Tongue (tissue), 1 donor: ENCODE measurements at regions not wholly inside any gene's neighbourhood (a gene's known extent, or its start where the extent isn't known, plus 50 kb on each side); places are given as distances from the start of the nearest gene placed in this dataset.
"Not testable (repeated sequence)": the region's sequence is repeated elsewhere in the genome, so short reads cannot be mapped to it uniquely, and the experiment has no call there.

Experiments
- DNase-seq: peaks from one replicate; pipeline ENCODE4 v3.0.0-alpha.2; 2015

- no peak for DNase-seq
These were observed 1706.8 kb upstream of the PCDH7 start for GRCh38 chr4:29013341-29013740.

- no peak for DNase-seq
These were observed 1705.6 kb upstream of the PCDH7 start for GRCh38 chr4:29014555-29014954.

- DNase-seq, result no peak
These were observed 1686.5 kb upstream of the PCDH7 start for GRCh38 chr4:29033703-29034102.

- DNase-seq, result no peak
These were observed 1682.7 kb upstream of the PCDH7 start for GRCh38 chr4:29037501-29037900.

- DNase-seq, result no peak
These were observed 1676.8 kb upstream of the PCDH7 start for GRCh38 chr4:29043411-29043810.

- peak; percentile 35 for DNase-seq
These were observed 1674.0 kb upstream of the PCDH7 start for GRCh38 chr4:29046186-29046585.

- peak; percentile 63 for DNase-seq
These were observed 1673.4 kb upstream of the PCDH7 start for GRCh38 chr4:29046781-29047180.

GRCh38 chr4:29047341-29048041 is 1672.7 kb upstream of the PCDH7 start:
- DNase-seq, result no peak

- no peak for DNase-seq
These were observed 1668.7 kb upstream of the PCDH7 start for GRCh38 chr4:29051381-29051965.

- no peak for DNase-seq
These were observed 1667.9 kb upstream of the PCDH7 start for GRCh38 chr4:29052266-29052665.

- DNase-seq, result no peak
These were observed 1661.6 kb upstream of the PCDH7 start for GRCh38 chr4:29058531-29058930.

GRCh38 chr4:29066861-29067260 is 1653.3 kb upstream of the PCDH7 start:
- DNase-seq, result no peak

GRCh38 chr4:29073571-29073970 is 1646.6 kb upstream of the PCDH7 start:
- no peak for DNase-seq

GRCh38 chr4:29075366-29075765 is 1644.8 kb upstream of the PCDH7 start:
- DNase-seq, result no peak

- DNase-seq, result no peak
These were observed 1640.9 kb upstream of the PCDH7 start for GRCh38 chr4:29079260-29079659.

- peak; percentile 12 for DNase-seq
These were observed 1638.8 kb upstream of the PCDH7 start for GRCh38 chr4:29081234-29081955.

- DNase-seq, result no peak
These were observed 1637.5 kb upstream of the PCDH7 start for GRCh38 chr4:29082684-29083083.

- DNase-seq, result no peak
These were observed 1634.4 kb upstream of the PCDH7 start for GRCh38 chr4:29085748-29086147.

GRCh38 chr4:29104694-29105093 is 1615.5 kb upstream of the PCDH7 start:
- no peak for DNase-seq

GRCh38 chr4:29113960-29114359 is 1606.2 kb upstream of the PCDH7 start:
- DNase-seq, result no peak

- not testable (repeated sequence) for DNase-seq
These were observed 1602.9 kb upstream of the PCDH7 start for GRCh38 chr4:29117231-29117722.

GRCh38 chr4:29121586-29121985 is 1598.6 kb upstream of the PCDH7 start:
- no peak for DNase-seq

- no peak for DNase-seq
These were observed 1591.4 kb upstream of the PCDH7 start for GRCh38 chr4:29128810-29129209.
